ENCODE measurements at regions not wholly inside any gene's neighbourhood (a gene's known extent, or its start where the extent isn't known, plus 50 kb on each side); places are given as distances from the start of the nearest gene placed in this dataset.
"Not testable (repeated sequence)": the region's sequence is repeated elsewhere in the genome, so short reads cannot be mapped to it uniquely, and the experiment has no call there.

- H4K20me1 ChIP-seq (replicated peaks; ENCODE audit: insufficient read depth); H3K9me2 ChIP-seq (ENCODE audit: insufficient read depth); H3K4me1 ChIP-seq (ENCODE audit: insufficient read depth); H3K9me3 Mint-ChIP-seq; H3K27ac Mint-ChIP-seq; H3K4me1 Mint-ChIP-seq; DNase-seq (ENCODE audit: low spot score); H3K4me3 ChIP-seq; ATAC-seq; H3K27me3 Mint-ChIP-seq (ENCODE audit: insufficient read depth, low read depth, poor library complexity); H3K36me3 Mint-ChIP-seq (ENCODE audit: low read depth); H3K27me3 ChIP-seq (ENCODE audit: insufficient read depth); H3K4me3 Mint-ChIP-seq; H3K79me2 ChIP-seq (replicated peaks; ENCODE audit: insufficient read depth); H3F3A ChIP-seq (replicated peaks; ENCODE audit: low read depth); H2AFZ ChIP-seq; H3K36me3 ChIP-seq (ENCODE audit: insufficient read depth); H3K4me2 ChIP-seq; H3K27ac ChIP-seq (ENCODE audit: low read depth): not testable (repeated sequence)
Measured at GRCh38 chr3:72497501-72497900, 350.7 kb downstream of the SHQ1 start.

GRCh38 chr3:72496051-72496670, 352.1 kb downstream of the SHQ1 start:
- H3K79me2 ChIP-seq (replicated peaks; ENCODE audit: insufficient read depth), result no peaks in the 10 kb centered on the region
- no peak for DNase-seq (ENCODE audit: low spot score)
- H3F3A ChIP-seq (replicated peaks; ENCODE audit: low read depth), result no peaks in the 10 kb centered on the region
- no peak overlapping the region for H3K4me2 ChIP-seq
- no peaks in the 10 kb centered on the region for H4K20me1 ChIP-seq (replicated peaks; ENCODE audit: insufficient read depth)
- no peak for ATAC-seq
- peaks cover 2% of the 10 kb centered on the region for H3K27me3 Mint-ChIP-seq (ENCODE audit: insufficient read depth, low read depth, poor library complexity)
- peaks cover 9% of the 10 kb centered on the region for H3K9me2 ChIP-seq (ENCODE audit: insufficient read depth)
- no peaks in the 10 kb centered on the region for H3K36me3 Mint-ChIP-seq (ENCODE audit: low read depth)
- H3K4me1 ChIP-seq (ENCODE audit: insufficient read depth), result peaks cover 2% of the 10 kb centered on the region; the same call in 1 of the 2 replicates
- H3K4me3 ChIP-seq, result no peak overlapping the region
- no peak overlapping the region for H3K4me3 Mint-ChIP-seq
- 0 out of 3 replicates have a peak, but pooled peaks cover 8% of the 10 kb centered on the region for H3K9me3 Mint-ChIP-seq
- H3K27me3 ChIP-seq (ENCODE audit: insufficient read depth), result no peaks in the 10 kb centered on the region
- no peak overlapping the region for H3K27ac ChIP-seq (ENCODE audit: low read depth)
- peaks cover 7% of the 10 kb centered on the region; the same call in 2 of the 3 replicates for H3K4me1 Mint-ChIP-seq
- TF ChIP-seq CREB1 (CRISPR knock-in tag; IDR thresholded peaks at IDR 0.05; ENCODE audit: low read depth) (no peak), EZH2phosphoT487 (IDR thresholded peaks at IDR 0.05; ENCODE audit: unreplicated experiment) (no peak), JUNB (IDR thresholded peaks at IDR 0.05; ENCODE audit: unreplicated experiment) (no peak), ZNF331 (CRISPR knock-in tag; IDR thresholded peaks at IDR 0.05; ENCODE audit: low read depth) (no peak), EZH2 (IDR thresholded peaks at IDR 0.05; ENCODE audit: low read depth, unreplicated experiment) (no peak), POLR2AphosphoS5 (IDR thresholded peaks at IDR 0.05; ENCODE audit: low read depth) (no peak), CTCF (conservative IDR thresholded peaks at IDR 0.05; ENCODE audit: low read depth in 2 of 2) (no peak)
- no peak overlapping the region for H2AFZ ChIP-seq
- H3K36me3 ChIP-seq (ENCODE audit: insufficient read depth), result no peaks in the 10 kb centered on the region
- H3K27ac Mint-ChIP-seq, result no peak overlapping the region

GRCh38 chr3:72494626-72495025, 353.6 kb downstream of the SHQ1 start:
- Mint-ChIP-seq H3K36me3 (ENCODE audit: low read depth) (no peaks in the 10 kb centered on the region), H3K9me3 (0 out of 3 replicates have a peak, but pooled peaks cover 8% of the 10 kb centered on the region), H3K27me3 (ENCODE audit: insufficient read depth, low read depth, poor library complexity) (peaks cover 9% of the 10 kb centered on the region), H3K27ac (no peak overlapping the region), H3K4me1 (peaks cover 12% of the 10 kb centered on the region; the same call in 2 of the 3 replicates), H3K4me3 (no peak overlapping the region)
- H3K9me2 ChIP-seq (ENCODE audit: insufficient read depth), result peaks cover 9% of the 10 kb centered on the region; the same call in 1 of the 2 replicates
- H3K4me1 ChIP-seq (ENCODE audit: insufficient read depth), result peaks cover 6% of the 10 kb centered on the region; the same call in 1 of the 2 replicates
- no peak for TF ChIP-seq NANOG (IDR thresholded peaks at IDR 0.05; ENCODE audit: borderline replicate concordance)
- no peak for TF ChIP-seq CREB1 (CRISPR knock-in tag; IDR thresholded peaks at IDR 0.05; ENCODE audit: low read depth)
- no peak for TF ChIP-seq ZNF114 (CRISPR knock-in tag; IDR thresholded peaks at IDR 0.05)
- no peak for TF ChIP-seq EZH2phosphoT487 (IDR thresholded peaks at IDR 0.05; ENCODE audit: unreplicated experiment)
- no peak for TF ChIP-seq REST (IDR thresholded peaks at IDR 0.05; ENCODE audit: unreplicated experiment)
- TF ChIP-seq STAT1 (IDR thresholded peaks at IDR 0.05; ENCODE audit: unreplicated experiment), result no peak
- no peak for TF ChIP-seq JUNB (IDR thresholded peaks at IDR 0.05; ENCODE audit: unreplicated experiment)
- no peak for TF ChIP-seq CTCF (conservative IDR thresholded peaks at IDR 0.05; ENCODE audit: low read depth in 2 of 2)
- H3K36me3 ChIP-seq (ENCODE audit: insufficient read depth), result no peaks in the 10 kb centered on the region
- no peak overlapping the region; the same call in 1 of the 2 replicates for H2AFZ ChIP-seq
- H3K4me3 ChIP-seq, result no peak overlapping the region
- H3K27ac ChIP-seq (ENCODE audit: low read depth), result no peak overlapping the region
- no peaks in the 10 kb centered on the region for H3K79me2 ChIP-seq (replicated peaks; ENCODE audit: insufficient read depth)
- H3K27me3 ChIP-seq (ENCODE audit: insufficient read depth), result no peaks in the 10 kb centered on the region
- DNase-seq (ENCODE audit: low spot score) (no peak), ATAC-seq (no peak)
- no peaks in the 10 kb centered on the region for H3F3A ChIP-seq (replicated peaks; ENCODE audit: low read depth)
- no peaks in the 10 kb centered on the region for H4K20me1 ChIP-seq (replicated peaks; ENCODE audit: insufficient read depth)
- no peak overlapping the region for H3K4me2 ChIP-seq
